ENCODE measurements at regions not wholly inside any gene's neighbourhood (a gene's known extent, or its start where the extent isn't known, plus 50 kb on each side); places are given as distances from the start of the nearest gene placed in this dataset.

GRCh38 chr9:28899267-28899666 is 1326.0 kb upstream of the C9orf72 start:
- H3K23ac ChIP-seq (ENCODE audit: low read depth, low read length), result no peak overlapping the region
- in situ Hi-C loops (cut with MboI; ENCODE audit: low sequenced_read_pairs), result no loop called here
- H3K56ac ChIP-seq (ENCODE audit: extremely low read depth, insufficient read depth, low read length), result no peak overlapping the region
- intact Hi-C loops (cut with micrococcal nuclease), result no loop called here
- no peak overlapping the region for H3K4me3 ChIP-seq (ENCODE audit: insufficient read depth, low read depth, low read length)
- no peak overlapping the region for H2BK15ac ChIP-seq (ENCODE audit: low read depth, low read length)
- ATAC-seq (ENCODE audit: low read depth), result no peak
- CTCF ChIA-PET, result no interaction called here
- H2BK20ac ChIP-seq (ENCODE audit: low read depth, low read length), result no peak overlapping the region
- dilution Hi-C loops (cut with HindIII; ENCODE audit: low sequenced_read_pairs, unreplicated experiment), result no loop called here
- H3K36me3 ChIP-seq (ENCODE audit: control insufficient read depth, insufficient read depth, low read length), result no peaks in the 10 kb centered on the region
- no peak overlapping the region for H2AFZ ChIP-seq (replicated peaks; ENCODE audit: low read length, poor library complexity)
- no peak overlapping the region for H2AK5ac ChIP-seq (ENCODE audit: low read depth, low read length)
- no peaks in the 10 kb centered on the region for H3K27me3 ChIP-seq (ENCODE audit: control insufficient read depth, insufficient read depth, low read length)
- no peak overlapping the region for H2BK5ac ChIP-seq (ENCODE audit: low read depth, low read length, poor library complexity, severe bottlenecking)
- H4K5ac ChIP-seq (ENCODE audit: low read depth, low read length), result no peak overlapping the region
- H4K91ac ChIP-seq (ENCODE audit: insufficient read depth, low read depth, low read length), result no peak overlapping the region
- H3K18ac ChIP-seq (ENCODE audit: low read depth, low read length), result no peak overlapping the region
- TF ChIP-seq RCOR1 (IDR thresholded peaks at IDR 0.05; ENCODE audit: insufficient replicate concordance, low read length), result no peak
- no peak for TF ChIP-seq SMC3 (IDR thresholded peaks at IDR 0.05; ENCODE audit: low read depth, low read length)
- no peak for TF ChIP-seq MXI1 (IDR thresholded peaks at IDR 0.05; ENCODE audit: borderline replicate concordance, low read depth, low read length)
- no peak for TF ChIP-seq CTCF (conservative IDR thresholded peaks at IDR 0.05; ENCODE audit: low read depth, low read length)
- TF ChIP-seq MAFK (IDR thresholded peaks at IDR 0.05; ENCODE audit: low read depth, low read length), result no peak
- no peak for TF ChIP-seq FOS (IDR thresholded peaks at IDR 0.05; ENCODE audit: low read depth, low read length)
- no peak for TF ChIP-seq CHD1 (IDR thresholded peaks at IDR 0.05; ENCODE audit: low read depth, low read length)
- TF ChIP-seq RFX5 (IDR thresholded peaks at IDR 0.05; ENCODE audit: low read depth, low read length), result no peak
- no peak for TF ChIP-seq CEBPB (IDR thresholded peaks at IDR 0.05; ENCODE audit: low read depth, low read length)
- no peak for TF ChIP-seq NFE2L2 (IDR thresholded peaks at IDR 0.05; ENCODE audit: low read depth, low read length)
- no peak for TF ChIP-seq MAZ (IDR thresholded peaks at IDR 0.05; ENCODE audit: borderline replicate concordance, low read depth, low read length)
- TF ChIP-seq POLR2A (IDR thresholded peaks at IDR 0.05; ENCODE audit: low read depth, low read length), result no peak
- no peak for TF ChIP-seq BHLHE40 (IDR thresholded peaks at IDR 0.05; ENCODE audit: low read depth, low read length)
- no peak overlapping the region for H3K9ac ChIP-seq (ENCODE audit: low read depth, low read length)
- no peak for DNase-seq
- H3K4ac ChIP-seq (ENCODE audit: low read depth, low read length), result no peak overlapping the region
- H3K4me2 ChIP-seq (ENCODE audit: low read depth, low read length), result no peak overlapping the region
- no peaks in the 10 kb centered on the region for H3K79me1 ChIP-seq (ENCODE audit: low read depth in 1 of 2, low read length in 2 of 2)
- no peak overlapping the region for H4K8ac ChIP-seq (ENCODE audit: low read depth in 2 of 2, low read length in 2 of 2)
- H3K27ac ChIP-seq (ENCODE audit: insufficient read depth, low read length), result no peak overlapping the region
- H3K14ac ChIP-seq (replicated peaks; ENCODE audit: low read depth, low read length), result no peak overlapping the region
- no peaks in the 10 kb centered on the region for H3K4me1 ChIP-seq (ENCODE audit: control insufficient read depth, insufficient read depth, low read length)
- no TSS peak for BruUV-seq (replicated peaks)
- H3K9me3 ChIP-seq (ENCODE audit: control insufficient read depth, insufficient read depth, low read length), result peaks cover 12% of the 10 kb centered on the region
- H4K20me1 ChIP-seq (ENCODE audit: insufficient read depth, low read length), result no peaks in the 10 kb centered on the region
- H2BK120ac ChIP-seq (ENCODE audit: low read depth, low read length), result no peak overlapping the region
- POLR2A ChIA-PET (ENCODE audit: unreplicated experiment), result no interaction called here
- H3K9me1 ChIP-seq (ENCODE audit: insufficient read depth, low read length), result no peaks in the 10 kb centered on the region
- no peak overlapping the region for H2AK9ac ChIP-seq (replicated peaks; ENCODE audit: low read depth, low read length, poor library complexity)
